GM23338 (cell line): ENCODE measurements at regions not wholly inside any gene's neighbourhood (a gene's known extent, or its start where the extent isn't known, plus 50 kb on each side); places are given as distances from the start of the nearest gene placed in this dataset.

Source experiments
- ATAC-seq: fragments of 200-7000 bp; cut with Tn5 transposase; 3 replicates; pipeline ENCODE4 v1.9.1; 2020
- DNase-seq: peaks from one replicate; pipeline ENCODE4 v3.0.0-alpha.2; 2015; ENCODE audit warnings: low spot score
- H2AFZ ChIP-seq: fragments of 200-600 bp; sonication (generic); 2 replicates; pipeline ENCODE4 v1.8.0; 2016; ENCODE audit warnings: antibody characterized with exemption, mild to moderate bottlenecking, moderate library complexity
- H3F3A ChIP-seq: fragments of 200-600 bp; sonication (generic); replicated peaks from 2 replicates; pipeline ENCODE4 v1.8.0; 2017; ENCODE audit warnings: antibody characterized with exemption, mixed run types, low read depth
- H3K27ac ChIP-seq: fragments of 200-600 bp; sonication (generic); 2 replicates; pipeline ENCODE4 v1.6.1; 2016; ENCODE audit warnings: low read depth
- H3K27me3 ChIP-seq: fragments of 200-600 bp; sonication (generic); 2 replicates; pipeline ENCODE4 v1.8.0; 2016; ENCODE audit warnings: mild to moderate bottlenecking, mixed run types, moderate library complexity; ENCODE audit not compliant: insufficient read depth
- H3K36me3 ChIP-seq: fragments of 200-600 bp; sonication (generic); 2 replicates; pipeline ENCODE4 v1.8.0; 2016; ENCODE audit warnings: mild to moderate bottlenecking; ENCODE audit not compliant: insufficient read depth
- H3K4me1 ChIP-seq: fragments of 200-600 bp; sonication (generic); 2 replicates; pipeline ENCODE4 v1.8.0; 2016; ENCODE audit warnings: mild to moderate bottlenecking, moderate library complexity; ENCODE audit not compliant: insufficient read depth
- H3K4me2 ChIP-seq: fragments of 200-600 bp; sonication (generic); 2 replicates; pipeline ENCODE4 v1.7.1; 2017; ENCODE audit warnings: mixed run types
- H3K4me3 ChIP-seq: fragments of 200-600 bp; sonication (generic); 2 replicates; pipeline ENCODE4 v1.6.1; 2016; ENCODE audit warnings: mixed run types
- H3K79me2 ChIP-seq: fragments of 200-600 bp; sonication (generic); replicated peaks from 2 replicates; pipeline ENCODE4 v1.8.0; 2017; ENCODE audit warnings: mild to moderate bottlenecking; ENCODE audit not compliant: insufficient read depth
- H3K9me2 ChIP-seq: fragments of 200-600 bp; sonication (generic); 2 replicates; pipeline ENCODE4 v1.8.0; 2017; ENCODE audit not compliant: insufficient read depth
- H4K20me1 ChIP-seq: fragments of 200-600 bp; sonication (generic); replicated peaks from 2 replicates; pipeline ENCODE4 v1.8.0; 2017; ENCODE audit warnings: mild to moderate bottlenecking; ENCODE audit not compliant: insufficient read depth
- H3K27ac Mint-ChIP-seq: 2 replicates; pipeline ENCODE4 v1.8.0; 2020; ENCODE audit warnings: inconsistent platforms, mild to moderate bottlenecking, moderate library complexity, mixed read lengths
- H3K27me3 Mint-ChIP-seq: 3 replicates; pipeline ENCODE4 v1.8.0; 2022; ENCODE audit warnings: low read depth, mild to moderate bottlenecking, moderate library complexity, mixed read lengths, inconsistent platforms; ENCODE audit not compliant: insufficient read depth, poor library complexity
- H3K36me3 Mint-ChIP-seq: 3 replicates; pipeline ENCODE4 v1.8.0; 2021; ENCODE audit warnings: low read depth, mild to moderate bottlenecking, inconsistent platforms, moderate library complexity, mixed read lengths
- H3K4me1 Mint-ChIP-seq: 3 replicates; pipeline ENCODE4 v1.8.0; 2020; ENCODE audit warnings: mild to moderate bottlenecking, inconsistent platforms, mixed read lengths
- H3K4me3 Mint-ChIP-seq: 3 replicates; pipeline ENCODE4 v1.8.0; 2021; ENCODE audit warnings: moderate library complexity, mild to moderate bottlenecking, inconsistent platforms, mixed read lengths
- H3K9me3 Mint-ChIP-seq: 3 replicates; pipeline ENCODE4 v1.8.0; 2020; ENCODE audit warnings: moderate library complexity, mild to moderate bottlenecking, inconsistent platforms, mixed read lengths
- CREB1 ChIP-seq: fragments of 250-450 bp; sonication (Bioruptor Pico); IDR thresholded peaks from 2 replicates; pipeline ENCODE4 v1.5.0; 2020; ENCODE audit warnings: low read depth, mild to moderate bottlenecking, moderate library complexity
- CTCF ChIP-seq, 2 experiments: fragments of 200-600 bp in 1 of 2; sonication (generic) in 1 of 2; conservative IDR thresholded peaks; 2 replicates each; pipeline versions ENCODE4 v1.5.1 to v1.6.1; 2016 to 2017; ENCODE audit warnings: antibody characterized with exemption in 2 of 2, low read depth in 2 of 2, mild to moderate bottlenecking in 2 of 2, moderate library complexity in 1 of 2
- EZH2 ChIP-seq: fragments of 200-600 bp; sonication (generic); IDR thresholded peaks from one replicate; pipeline ENCODE4 v1.8.0; 2017; ENCODE audit warnings: antibody characterized with exemption, mild to moderate bottlenecking, low read depth; ENCODE audit not compliant: unreplicated experiment
- EZH2phosphoT487 ChIP-seq: fragments of 200-600 bp; sonication (generic); IDR thresholded peaks from one replicate; pipeline ENCODE4 v1.8.1; 2018; ENCODE audit warnings: antibody characterized with exemption; ENCODE audit not compliant: unreplicated experiment
- JUNB ChIP-seq: IDR thresholded peaks from one replicate; pipeline ENCODE4 v1.6.1; 2016; ENCODE audit warnings: antibody characterized with exemption; ENCODE audit not compliant: unreplicated experiment
- NANOG ChIP-seq: IDR thresholded peaks from 2 replicates; pipeline ENCODE4 v1.6.1; 2016; ENCODE audit warnings: antibody characterized with exemption, borderline replicate concordance
- POLR2AphosphoS5 ChIP-seq: IDR thresholded peaks from 2 replicates; pipeline ENCODE4 v1.6.1; 2016; ENCODE audit warnings: antibody characterized with exemption, low read depth
- REST ChIP-seq: IDR thresholded peaks from one replicate; pipeline ENCODE4 v1.6.1; 2018; ENCODE audit warnings: antibody characterized with exemption; ENCODE audit not compliant: unreplicated experiment
- STAT1 ChIP-seq: IDR thresholded peaks from one replicate; pipeline ENCODE4 v1.6.1; 2016; ENCODE audit warnings: antibody characterized with exemption; ENCODE audit not compliant: unreplicated experiment
- ZNF114 ChIP-seq: fragments of 250-450 bp; sonication (Bioruptor Pico); IDR thresholded peaks from 2 replicates; pipeline ENCODE4 v1.5.0; 2020; ENCODE audit warnings: mild to moderate bottlenecking, moderate library complexity
- ZNF331 ChIP-seq: fragments of 250-450 bp; sonication (Bioruptor Pico); IDR thresholded peaks from 2 replicates; pipeline ENCODE4 v1.5.0; 2020; ENCODE audit warnings: low read depth, mild to moderate bottlenecking, moderate library complexity
- TF ChIP-seq, protein P1 (sequence below): IDR thresholded peaks from 2 replicates; pipeline ENCODE4 v1.6.1; 2016; ENCODE audit warnings: antibody characterized with exemption
- TF ChIP-seq, protein P2 (sequence below): fragments of 250-450 bp; sonication (Bioruptor Pico); IDR thresholded peaks from 2 replicates; pipeline ENCODE4 v1.5.0; 2020; ENCODE audit warnings: mild to moderate bottlenecking, moderate library complexity

GRCh38 chr5:98349990-98350365 lies 423.5 kb upstream of the RGMB start:
- no peaks in the 10 kb centered on the region for H3K4me1 Mint-ChIP-seq

More at GRCh38 chr5:98349990-98350365, 423.5 kb upstream of the RGMB start:
- Histone ChIP-seq H3K4me1 (no peaks in the 10 kb centered on the region), H3K4me3 (no peak overlapping the region; the same call in 1 of the 2 replicates), H3K36me3 (peaks cover 14% of the 10 kb centered on the region), H3K27ac (no peak overlapping the region), H3K79me2 (no peaks in the 10 kb centered on the region), H3K9me2 (0 out of 2 replicates have a peak, but pooled peaks cover 3% of the 10 kb centered on the region), H3K4me2 (no peak overlapping the region), H2AFZ (no peak overlapping the region), H3K27me3 (no peaks in the 10 kb centered on the region), H3F3A (no peaks in the 10 kb centered on the region), H4K20me1 (no peaks in the 10 kb centered on the region)
- H3K4me3 Mint-ChIP-seq = no peak overlapping the region
- peaks cover 39% of the 10 kb centered on the region for H3K9me3 Mint-ChIP-seq
- TF ChIP-seq REST (no peak), JUNB (no peak), ZNF114 (CRISPR knock-in tag) (no peak), EZH2phosphoT487 (no peak), STAT1 (no peak), CREB1 (CRISPR knock-in tag) (no peak), EZH2 (no peak), ZNF331 (CRISPR knock-in tag) (no peak), NANOG (no peak), POLR2AphosphoS5 (no peak), CTCF (conservative IDR thresholded peaks at IDR 0.05; ENCODE audit: low read depth in 2 of 2) (no peak; a peak in 1 of 4 replicates)
- TF ChIP-seq, protein P1, sequence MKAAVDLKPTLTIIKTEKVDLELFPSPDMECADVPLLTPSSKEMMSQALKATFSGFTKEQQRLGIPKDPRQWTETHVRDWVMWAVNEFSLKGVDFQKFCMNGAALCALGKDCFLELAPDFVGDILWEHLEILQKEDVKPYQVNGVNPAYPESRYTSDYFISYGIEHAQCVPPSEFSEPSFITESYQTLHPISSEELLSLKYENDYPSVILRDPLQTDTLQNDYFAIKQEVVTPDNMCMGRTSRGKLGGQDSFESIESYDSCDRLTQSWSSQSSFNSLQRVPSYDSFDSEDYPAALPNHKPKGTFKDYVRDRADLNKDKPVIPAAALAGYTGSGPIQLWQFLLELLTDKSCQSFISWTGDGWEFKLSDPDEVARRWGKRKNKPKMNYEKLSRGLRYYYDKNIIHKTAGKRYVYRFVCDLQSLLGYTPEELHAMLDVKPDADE = no peak
- TF ChIP-seq, protein P2, sequence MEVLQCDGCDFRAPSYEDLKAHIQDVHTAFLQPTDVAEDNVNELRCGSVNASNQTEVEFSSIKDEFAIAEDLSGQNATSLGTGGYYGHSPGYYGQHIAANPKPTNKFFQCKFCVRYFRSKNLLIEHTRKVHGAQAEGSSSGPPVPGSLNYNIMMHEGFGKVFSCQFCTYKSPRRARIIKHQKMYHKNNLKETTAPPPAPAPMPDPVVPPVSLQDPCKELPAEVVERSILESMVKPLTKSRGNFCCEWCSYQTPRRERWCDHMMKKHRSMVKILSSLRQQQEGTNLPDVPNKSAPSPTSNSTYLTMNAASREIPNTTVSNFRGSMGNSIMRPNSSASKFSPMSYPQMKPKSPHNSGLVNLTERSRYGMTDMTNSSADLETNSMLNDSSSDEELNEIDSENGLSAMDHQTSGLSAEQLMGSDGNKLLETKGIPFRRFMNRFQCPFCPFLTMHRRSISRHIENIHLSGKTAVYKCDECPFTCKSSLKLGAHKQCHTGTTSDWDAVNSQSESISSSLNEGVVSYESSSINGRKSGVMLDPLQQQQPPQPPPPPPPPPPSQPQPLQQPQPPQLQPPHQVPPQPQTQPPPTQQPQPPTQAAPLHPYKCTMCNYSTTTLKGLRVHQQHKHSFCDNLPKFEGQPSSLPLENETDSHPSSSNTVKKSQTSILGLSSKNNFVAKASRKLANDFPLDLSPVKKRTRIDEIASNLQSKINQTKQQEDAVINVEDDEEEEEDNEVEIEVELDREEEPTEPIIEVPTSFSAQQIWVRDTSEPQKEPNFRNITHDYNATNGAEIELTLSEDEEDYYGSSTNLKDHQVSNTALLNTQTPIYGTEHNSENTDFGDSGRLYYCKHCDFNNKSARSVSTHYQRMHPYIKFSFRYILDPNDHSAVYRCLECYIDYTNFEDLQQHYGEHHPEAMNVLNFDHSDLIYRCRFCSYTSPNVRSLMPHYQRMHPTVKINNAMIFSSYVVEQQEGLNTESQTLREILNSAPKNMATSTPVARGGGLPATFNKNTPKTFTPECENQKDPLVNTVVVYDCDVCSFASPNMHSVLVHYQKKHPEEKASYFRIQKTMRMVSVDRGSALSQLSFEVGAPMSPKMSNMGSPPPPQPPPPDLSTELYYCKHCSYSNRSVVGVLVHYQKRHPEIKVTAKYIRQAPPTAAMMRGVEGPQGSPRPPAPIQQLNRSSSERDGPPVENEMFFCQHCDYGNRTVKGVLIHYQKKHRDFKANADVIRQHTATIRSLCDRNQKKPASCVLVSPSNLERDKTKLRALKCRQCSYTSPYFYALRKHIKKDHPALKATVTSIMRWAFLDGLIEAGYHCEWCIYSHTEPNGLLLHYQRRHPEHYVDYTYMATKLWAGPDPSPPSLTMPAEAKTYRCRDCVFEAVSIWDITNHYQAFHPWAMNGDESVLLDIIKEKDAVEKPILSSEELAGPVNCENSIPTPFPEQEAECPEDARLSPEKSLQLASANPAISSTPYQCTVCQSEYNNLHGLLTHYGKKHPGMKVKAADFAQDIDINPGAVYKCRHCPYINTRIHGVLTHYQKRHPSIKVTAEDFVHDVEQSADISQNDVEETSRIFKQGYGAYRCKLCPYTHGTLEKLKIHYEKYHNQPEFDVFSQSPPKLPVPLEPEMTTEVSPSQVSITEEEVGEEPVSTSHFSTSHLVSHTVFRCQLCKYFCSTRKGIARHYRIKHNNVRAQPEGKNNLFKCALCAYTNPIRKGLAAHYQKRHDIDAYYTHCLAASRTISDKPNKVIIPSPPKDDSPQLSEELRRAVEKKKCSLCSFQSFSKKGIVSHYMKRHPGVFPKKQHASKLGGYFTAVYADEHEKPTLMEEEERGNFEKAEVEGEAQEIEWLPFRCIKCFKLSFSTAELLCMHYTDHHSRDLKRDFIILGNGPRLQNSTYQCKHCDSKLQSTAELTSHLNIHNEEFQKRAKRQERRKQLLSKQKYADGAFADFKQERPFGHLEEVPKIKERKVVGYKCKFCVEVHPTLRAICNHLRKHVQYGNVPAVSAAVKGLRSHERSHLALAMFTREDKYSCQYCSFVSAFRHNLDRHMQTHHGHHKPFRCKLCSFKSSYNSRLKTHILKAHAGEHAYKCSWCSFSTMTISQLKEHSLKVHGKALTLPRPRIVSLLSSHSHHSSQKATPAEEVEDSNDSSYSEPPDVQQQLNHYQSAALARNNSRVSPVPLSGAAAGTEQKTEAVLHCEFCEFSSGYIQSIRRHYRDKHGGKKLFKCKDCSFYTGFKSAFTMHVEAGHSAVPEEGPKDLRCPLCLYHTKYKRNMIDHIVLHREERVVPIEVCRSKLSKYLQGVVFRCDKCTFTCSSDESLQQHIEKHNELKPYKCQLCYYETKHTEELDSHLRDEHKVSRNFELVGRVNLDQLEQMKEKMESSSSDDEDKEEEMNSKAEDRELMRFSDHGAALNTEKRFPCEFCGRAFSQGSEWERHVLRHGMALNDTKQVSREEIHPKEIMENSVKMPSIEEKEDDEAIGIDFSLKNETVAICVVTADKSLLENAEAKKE (CRISPR knock-in tag) = no peak
- no peak for ATAC-seq
- peaks cover 40% of the 10 kb centered on the region for H3K36me3 Mint-ChIP-seq
- H3K27ac Mint-ChIP-seq = no peak overlapping the region
- no peak for DNase-seq
- peaks cover 3% of the 10 kb centered on the region for H3K27me3 Mint-ChIP-seq
